H9 (cell line): ENCODE measurements at regions not wholly inside any gene's neighbourhood (a gene's known extent, or its start where the extent isn't known, plus 50 kb on each side); places are given as distances from the start of the nearest gene placed in this dataset.

Experiments used
- DNase-seq: peaks from one replicate; pipeline ENCODE4 v3.0.0-alpha.2; 2017
- H2AFZ ChIP-seq: one replicate; pipeline ENCODE4 v1.6.1; 2013; ENCODE audit warnings: mild to moderate bottlenecking, low read length, control low read depth, moderate library complexity
- H2AK5ac ChIP-seq: 2 replicates; pipeline ENCODE4 v1.6.1; 2013; ENCODE audit warnings: low read length, control low read depth, mixed read lengths; ENCODE audit not compliant: insufficient read length
- H2BK120ac ChIP-seq: one replicate; pipeline ENCODE4 v1.6.1; 2013; ENCODE audit warnings: low read depth, mild to moderate bottlenecking, low read length, control low read depth, inconsistent platforms; ENCODE audit not compliant: poor library complexity, severe bottlenecking
- H2BK12ac ChIP-seq: 2 replicates; pipeline ENCODE4 v1.6.1; 2013; ENCODE audit warnings: low read length, control low read depth, mixed read lengths, low read depth; ENCODE audit not compliant: insufficient read length
- H2BK15ac ChIP-seq: 2 replicates; pipeline ENCODE4 v1.6.1; 2013; ENCODE audit warnings: low read depth, low read length, control low read depth
- H2BK20ac ChIP-seq: one replicate; pipeline ENCODE4 v1.6.1; 2013; ENCODE audit warnings: low read depth, mild to moderate bottlenecking, low read length, control low read depth, inconsistent platforms; ENCODE audit not compliant: poor library complexity, severe bottlenecking
- H2BK5ac ChIP-seq: 2 replicates; pipeline ENCODE4 v1.6.1; 2013; ENCODE audit warnings: low read length, control low read depth, mixed read lengths; ENCODE audit not compliant: insufficient read length
- H3K14ac ChIP-seq: 2 replicates; pipeline ENCODE4 v1.6.1; 2013; ENCODE audit warnings: low read length, control low read depth; ENCODE audit not compliant: insufficient read depth
- H3K18ac ChIP-seq: 2 replicates; pipeline ENCODE4 v1.6.1; 2013; ENCODE audit warnings: low read depth, mild to moderate bottlenecking, mixed read lengths, low read length, control low read depth; ENCODE audit not compliant: insufficient read length
- H3K23ac ChIP-seq: 2 replicates; pipeline ENCODE4 v1.6.1; 2013; ENCODE audit warnings: low read length, control low read depth, mixed read lengths, low read depth; ENCODE audit not compliant: insufficient read length
- H3K23me2 ChIP-seq: 2 replicates; pipeline ENCODE4 v1.6.1; 2013; ENCODE audit warnings: low read depth, mild to moderate bottlenecking, mixed read lengths, low read length, control low read depth; ENCODE audit not compliant: insufficient read length, poor library complexity, severe bottlenecking
- H3K27ac ChIP-seq: 2 replicates; pipeline ENCODE4 v1.5.1; 2013; ENCODE audit warnings: low read length, control low read depth, mixed read lengths, low read depth; ENCODE audit not compliant: insufficient read length
- H3K27me3 ChIP-seq: 2 replicates; pipeline ENCODE4 v1.6.1; 2013; ENCODE audit warnings: low read length, control low read depth, inconsistent platforms; ENCODE audit not compliant: insufficient read depth
- H3K4ac ChIP-seq: 2 replicates; pipeline ENCODE4 v1.6.1; 2013; ENCODE audit warnings: low read depth, mild to moderate bottlenecking, control low read depth, inconsistent platforms, low read length, moderate library complexity
- H3K4me1 ChIP-seq: 2 replicates; pipeline ENCODE4 v1.6.1; 2013; ENCODE audit warnings: low read length, control low read depth, inconsistent platforms; ENCODE audit not compliant: insufficient read depth
- H3K4me2 ChIP-seq: 2 replicates; pipeline ENCODE4 v1.6.1; 2013; ENCODE audit warnings: low read length, control low read depth, mixed read lengths; ENCODE audit not compliant: insufficient read length, insufficient read depth
- H3K56ac ChIP-seq: 2 replicates; pipeline ENCODE4 v1.6.1; 2013; ENCODE audit warnings: low read depth, mild to moderate bottlenecking, mixed read lengths, low read length, control low read depth; ENCODE audit not compliant: insufficient read length
- H3K79me1 ChIP-seq: 2 replicates; pipeline ENCODE4 v1.6.1; 2013; ENCODE audit warnings: low read depth, mild to moderate bottlenecking, moderate library complexity, low read length, control low read depth, inconsistent platforms; ENCODE audit not compliant: insufficient read depth, poor library complexity, severe bottlenecking
- H3K79me2 ChIP-seq: 2 replicates; pipeline ENCODE4 v1.6.1; 2013; ENCODE audit warnings: low read length, control low read depth, inconsistent platforms; ENCODE audit not compliant: insufficient read depth
- H3K9ac ChIP-seq: 2 replicates; pipeline ENCODE4 v1.6.1; 2013; ENCODE audit warnings: low read length, control low read depth, mixed read lengths; ENCODE audit not compliant: insufficient read length; ENCODE audit errors: extremely low read depth
- H3K9me3 ChIP-seq: one replicate; pipeline ENCODE4 v1.6.1; 2013; ENCODE audit warnings: low read depth, low read length, inconsistent platforms; ENCODE audit not compliant: control insufficient read depth
- H3T11ph ChIP-seq: one replicate; pipeline ENCODE4 v1.6.1; 2013; ENCODE audit warnings: mild to moderate bottlenecking, low read length, control low read depth, inconsistent platforms
- H4K20me1 ChIP-seq: one replicate; pipeline ENCODE4 v1.6.1; 2013; ENCODE audit not compliant: control insufficient read depth, insufficient read length, insufficient read depth
- H4K5ac ChIP-seq: 2 replicates; pipeline ENCODE4 v1.6.1; 2013; ENCODE audit warnings: low read depth, mild to moderate bottlenecking, mixed read lengths, low read length, control low read depth; ENCODE audit not compliant: insufficient read length
- H4K8ac ChIP-seq: replicated peaks from 2 replicates; pipeline ENCODE4 v1.6.1; 2013; ENCODE audit warnings: low read length, control low read depth, mixed read lengths, low read depth; ENCODE audit not compliant: insufficient read length
- H4K91ac ChIP-seq: 2 replicates; pipeline ENCODE4 v1.6.1; 2013; ENCODE audit warnings: low read depth, mild to moderate bottlenecking, moderate library complexity, mixed read lengths, low read length, control low read depth; ENCODE audit not compliant: insufficient read length
- H3K27ac Mint-ChIP-seq, 3 experiments: 2 replicates in 2 of 3; 3 replicates in 1 of 3; pipeline ENCODE4 v1.8.0; 2020 to 2021; ENCODE audit warnings: mixed read lengths in 3 of 3, mild to moderate bottlenecking in 1 of 3, moderate library complexity in 1 of 3
- H3K27me3 Mint-ChIP-seq: 2 replicates; pipeline ENCODE4 v1.8.0; 2021; ENCODE audit warnings: low read depth, mild to moderate bottlenecking, moderate library complexity, mixed read lengths
- H3K36me3 Mint-ChIP-seq, 3 experiments: 2 replicates in 2 of 3; 3 replicates in 1 of 3; pipeline ENCODE4 v1.8.0; 2020 to 2021; ENCODE audit warnings: low read depth in 3 of 3, mixed read lengths in 3 of 3; ENCODE audit not compliant: insufficient read depth in 1 of 3
- H3K4me1 Mint-ChIP-seq, 2 experiments: 2 replicates each; pipeline ENCODE4 v1.8.0; 2020; ENCODE audit warnings: mixed read lengths in 2 of 2
- H3K4me3 Mint-ChIP-seq, 2 experiments: 2 replicates in 1 of 2; 3 replicates in 1 of 2; pipeline ENCODE4 v1.8.0; 2020 to 2021; ENCODE audit warnings: mild to moderate bottlenecking in 2 of 2, mixed read lengths in 2 of 2, moderate library complexity in 1 of 2
- H3K9me3 Mint-ChIP-seq, 2 experiments: 2 replicates in 1 of 2; 3 replicates in 1 of 2; pipeline ENCODE4 v1.8.0; 2020; ENCODE audit warnings: mild to moderate bottlenecking in 2 of 2, mixed read lengths in 2 of 2, moderate library complexity in 1 of 2
- WGBS: extraction: QIAGEN DNeasy Blood & Tissue Kit; methylation state at CpG from one replicate; pipeline ENCODE4 v1.1.7; 2013; ENCODE audit warnings: missing lambda C conversion rate, low lambda C conversion rate, mixed read lengths; ENCODE audit not compliant: insufficient read length; ENCODE audit errors: extremely low coverage; 5-methylcytosine and 5-hydroxymethylcytosine counted together
- TF ChIP-seq, protein P1 (sequence below): fragments of 200-600 bp; sonication (generic); conservative IDR thresholded peaks from 3 replicates; pipeline ENCODE4 v1.8.0; 2021; ENCODE audit warnings: antibody characterized with exemption, mild to moderate bottlenecking

DNA sequence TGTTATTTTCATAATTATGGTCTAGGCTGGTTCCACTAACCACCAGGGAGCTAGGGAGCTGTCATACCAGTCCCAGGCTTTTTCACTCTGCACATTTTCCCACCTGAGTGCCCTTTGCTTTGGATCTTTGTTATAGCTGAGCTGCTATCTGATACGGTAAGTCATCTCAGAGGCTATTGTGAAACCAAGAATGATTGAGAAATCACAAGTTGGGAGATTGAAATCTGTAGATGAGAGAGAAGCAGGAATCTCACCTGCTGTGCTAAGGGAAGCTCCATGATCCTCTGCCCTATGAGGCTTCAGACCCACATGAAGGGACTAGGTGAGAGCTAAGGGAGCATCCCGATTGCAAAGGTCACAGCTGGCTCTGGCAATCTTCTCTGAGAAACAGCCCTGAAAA lies 307.8 kb downstream of the REEP3 start:
- Histone ChIP-seq H3K27me3 (no peaks in the 10 kb centered on the region), H3K14ac (no peak overlapping the region), H3K4me1 (no peaks in the 10 kb centered on the region; the same call in 1 of the 2 replicates), H2BK5ac (no peak overlapping the region), H3K9ac (no peak overlapping the region), H2AK5ac (no peak overlapping the region), H3K79me1 (no peaks in the 10 kb centered on the region), H2BK15ac (no peak overlapping the region), H4K20me1 (no peaks in the 10 kb centered on the region), H3K4ac (no peak overlapping the region), H3K27ac (no peak overlapping the region), H2BK20ac (no peak overlapping the region), H3K4me2 (no peak overlapping the region), H3K23ac (no peak overlapping the region), H4K91ac (no peak overlapping the region), H3K23me2 (no peaks in the 10 kb centered on the region), H3T11ph (no peak overlapping the region), H3K18ac (no peak overlapping the region), H2BK120ac (no peak overlapping the region), H4K8ac (no peak overlapping the region), H2AFZ (no peak overlapping the region), H3K56ac (no peak overlapping the region), H4K5ac (no peak overlapping the region), H3K79me2 (no peaks in the 10 kb centered on the region), H3K9me3 (no peaks in the 10 kb centered on the region), H2BK12ac (no peak overlapping the region)
- Mint-ChIP-seq H3K9me3 (no peaks in the 10 kb centered on the region), H3K4me3 (no peak overlapping the region), H3K4me1 (peaks cover 10 to 13% of the 10 kb centered on the region in 2 experiments), H3K27ac (no peak overlapping the region), H3K27me3 (no peaks in the 10 kb centered on the region; the same call in 1 of the 2 replicates), H3K36me3 (no peaks in the 10 kb centered on the region)
- no peak for DNase-seq
- TF ChIP-seq, protein P1, sequence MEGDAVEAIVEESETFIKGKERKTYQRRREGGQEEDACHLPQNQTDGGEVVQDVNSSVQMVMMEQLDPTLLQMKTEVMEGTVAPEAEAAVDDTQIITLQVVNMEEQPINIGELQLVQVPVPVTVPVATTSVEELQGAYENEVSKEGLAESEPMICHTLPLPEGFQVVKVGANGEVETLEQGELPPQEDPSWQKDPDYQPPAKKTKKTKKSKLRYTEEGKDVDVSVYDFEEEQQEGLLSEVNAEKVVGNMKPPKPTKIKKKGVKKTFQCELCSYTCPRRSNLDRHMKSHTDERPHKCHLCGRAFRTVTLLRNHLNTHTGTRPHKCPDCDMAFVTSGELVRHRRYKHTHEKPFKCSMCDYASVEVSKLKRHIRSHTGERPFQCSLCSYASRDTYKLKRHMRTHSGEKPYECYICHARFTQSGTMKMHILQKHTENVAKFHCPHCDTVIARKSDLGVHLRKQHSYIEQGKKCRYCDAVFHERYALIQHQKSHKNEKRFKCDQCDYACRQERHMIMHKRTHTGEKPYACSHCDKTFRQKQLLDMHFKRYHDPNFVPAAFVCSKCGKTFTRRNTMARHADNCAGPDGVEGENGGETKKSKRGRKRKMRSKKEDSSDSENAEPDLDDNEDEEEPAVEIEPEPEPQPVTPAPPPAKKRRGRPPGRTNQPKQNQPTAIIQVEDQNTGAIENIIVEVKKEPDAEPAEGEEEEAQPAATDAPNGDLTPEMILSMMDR = no peak
- WGBS = no CpG with 5 or more reads among the region's 2 CpGs
